GM18951 (cell line): ENCODE measurements at regions not wholly inside any gene's neighbourhood (a gene's known extent, or its start where the extent isn't known, plus 50 kb on each side); places are given as distances from the start of the nearest gene placed in this dataset.

ENCODE experiments used
- POLR2A ChIP-seq: IDR thresholded peaks from 4 replicates; pipeline ENCODE4 v1.6.1; 2011; ENCODE audit warnings: mild to moderate bottlenecking; ENCODE audit not compliant: insufficient read length, insufficient read depth; ENCODE audit errors: extremely low read depth
- in situ Hi-C: fragments of 300-500 bp; cut with MboI; formaldehyde crosslinking; loops from one replicate; pipeline ENCODE4 v1.12.0; 2022; ENCODE audit warnings: low sequenced_read_pairs, mixed read lengths, inconsistent platforms; ENCODE audit not compliant: unreplicated experiment

GRCh38 chr7:50149369-50149768, 56.3 kb upstream of the ZPBP start:
- in situ Hi-C loops: no loop called here
- TF ChIP-seq POLR2A: no peak

DNA sequence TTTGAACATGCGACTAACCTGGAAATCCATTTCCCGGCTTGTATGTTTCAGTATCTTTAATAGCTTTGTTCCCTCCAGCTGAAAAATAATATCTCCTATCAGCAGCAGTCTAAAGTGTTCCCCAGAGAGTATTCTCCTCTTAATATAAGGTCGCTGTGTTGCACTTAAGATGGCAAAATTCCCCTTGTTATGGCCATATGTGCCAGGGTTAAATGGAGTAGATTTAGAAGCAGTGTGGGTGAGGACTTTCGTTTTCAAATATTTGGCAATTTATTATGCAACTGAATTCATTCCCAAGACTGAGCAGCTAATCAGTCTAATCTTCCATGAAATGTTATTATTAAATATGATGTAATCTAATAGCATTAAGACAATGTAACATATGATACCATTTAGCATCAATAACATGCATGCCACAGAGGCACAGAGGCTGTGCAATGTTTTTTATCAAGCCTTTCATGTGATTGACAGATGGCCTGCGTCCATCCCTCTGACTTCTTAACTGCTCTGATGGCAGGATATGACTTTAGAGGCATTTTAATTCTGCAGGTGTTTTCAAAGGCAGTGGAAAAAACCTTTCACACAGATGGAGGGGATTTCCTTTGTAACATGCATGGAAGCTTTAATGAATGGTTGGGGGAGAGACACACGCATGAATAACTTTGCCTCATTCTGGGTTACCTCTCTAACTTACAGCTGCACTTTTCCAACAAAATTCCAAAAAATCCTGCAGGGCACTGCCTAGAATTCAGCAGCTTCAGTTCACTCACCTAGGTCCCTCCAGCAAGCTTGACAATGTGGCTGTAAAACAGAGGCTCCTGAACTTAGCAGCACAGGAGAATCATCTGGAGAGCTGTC, 55.1 kb upstream of the ZPBP start:
- no peak for TF ChIP-seq POLR2A
- in situ Hi-C loops: no loop called here

DNA sequence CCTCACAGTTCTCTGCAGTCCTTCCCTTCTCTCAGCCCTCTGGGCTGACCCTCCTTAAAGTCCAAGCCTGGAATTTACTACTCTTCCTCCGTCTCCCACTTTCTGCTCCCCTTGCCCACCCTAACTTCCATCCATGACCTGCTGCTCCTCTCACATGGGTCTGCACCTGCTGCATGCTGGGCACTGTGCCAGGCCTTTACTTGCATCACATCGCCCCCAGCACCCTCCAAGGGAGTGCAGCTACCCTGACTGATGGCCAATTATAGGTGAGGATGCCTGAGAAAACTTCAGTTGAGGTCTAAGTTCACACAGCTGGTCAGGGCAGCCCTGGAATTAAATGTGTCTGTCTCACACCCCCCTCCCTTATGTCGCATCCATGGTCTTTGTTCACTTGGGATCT, 53.6 kb upstream of the ZPBP start:
- no peak for TF ChIP-seq POLR2A
- in situ Hi-C loops: no loop called here

- TF ChIP-seq POLR2A: no peak
- in situ Hi-C loops: no loop called here
Observed at GRCh38 chr7:50145801-50146338, 52.8 kb upstream of the ZPBP start.

DNA sequence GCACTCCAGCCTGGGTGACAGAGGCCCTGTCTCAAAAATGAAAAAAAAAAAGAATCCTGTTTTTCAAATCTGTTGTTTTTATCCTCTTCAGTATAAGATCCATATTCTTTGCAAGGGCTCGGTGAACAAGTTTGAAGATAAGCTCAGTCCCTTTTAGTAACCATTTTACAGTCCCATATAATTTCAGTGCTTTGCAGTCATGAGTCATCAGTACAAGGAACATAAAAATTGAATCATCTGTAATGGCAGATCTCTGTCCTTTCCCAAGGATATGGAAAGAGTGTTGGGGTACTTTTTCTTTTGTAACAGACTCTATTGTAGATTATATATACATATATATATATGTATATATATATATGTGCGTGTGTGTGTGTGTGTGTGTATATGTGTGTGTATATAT, 52.2 kb upstream of the ZPBP start:
- no peak for TF ChIP-seq POLR2A
- in situ Hi-C loops: no loop called here
